H1 (cell line): ENCODE measurements at regions not wholly inside any gene's neighbourhood (a gene's known extent, or its start where the extent isn't known, plus 50 kb on each side); places are given as distances from the start of the nearest gene placed in this dataset.

Source experiments
- CTCF ChIA-PET: fragments of 300-600 bp; sonication (Branson Sonifier 250); formaldehyde crosslinking; loops from one replicate; lab custom pipeline; 2021; ENCODE audit not compliant: partially characterized antibody; lab: Charles Lee
- POLR2A ChIA-PET: fragments of 300-600 bp; sonication (Branson Sonifier 250); formaldehyde crosslinking; loops from one replicate; lab custom pipeline; 2021; ENCODE audit warnings: inconsistent platforms; ENCODE audit not compliant: partially characterized antibody; lab: Charles Lee
- DNase-seq, 2 experiments: peaks; one replicate each; pipeline versions ENCODE4 v3.0.0 to v3.0.0-alpha.2; 2010 to 2022; ENCODE audit warnings: low spot score in 2 of 2, low read depth in 1 of 2, mixed read lengths in 1 of 2
- FAIRE-seq: peaks from 2 replicates; lab custom pipeline; 2011; peaks lifted over from hg19 to GRCh38; lab: Jason Lieb, UNC
- H2AFZ ChIP-seq: 2 replicates; pipeline ENCODE4 v1.8.1; 2012; ENCODE audit warnings: low read length, inconsistent platforms
- H2AK5ac ChIP-seq: 2 replicates; pipeline ENCODE4 v1.6.1; 2013; ENCODE audit warnings: low read depth, low read length
- H2BK120ac ChIP-seq: replicated peaks from 2 replicates; pipeline ENCODE3; 2013; ENCODE audit warnings: low read depth, low read length, inconsistent platforms
- H2BK12ac ChIP-seq: 2 replicates; pipeline ENCODE4 v1.6.1; 2013; ENCODE audit warnings: low read depth, low read length
- H2BK15ac ChIP-seq: 2 replicates; pipeline ENCODE4 v1.6.1; 2013; ENCODE audit warnings: low read length
- H2BK20ac ChIP-seq: 2 replicates; pipeline ENCODE4 v1.6.1; 2013; ENCODE audit warnings: low read length
- H2BK5ac ChIP-seq: 2 replicates; pipeline ENCODE4 v1.6.1; 2013; ENCODE audit warnings: low read depth, low read length
- H3K14ac ChIP-seq: 2 replicates; pipeline ENCODE4 v1.6.1; 2013; ENCODE audit warnings: inconsistent platforms; ENCODE audit not compliant: insufficient read length
- H3K18ac ChIP-seq: 2 replicates; pipeline ENCODE4 v1.6.1; 2013; ENCODE audit warnings: low read length; ENCODE audit errors: extremely low read depth
- H3K23ac ChIP-seq: 2 replicates; pipeline ENCODE4 v1.6.1; 2013; ENCODE audit warnings: inconsistent platforms; ENCODE audit not compliant: insufficient read length
- H3K23me2 ChIP-seq: 2 replicates; pipeline ENCODE4 v1.6.1; 2013; ENCODE audit warnings: low read depth, low read length
- H3K27ac ChIP-seq: 2 replicates; pipeline ENCODE4 v1.6.1; 2011; ENCODE audit warnings: low read depth, low read length, inconsistent platforms
- H3K27me3 ChIP-seq, 4 experiments: replicated peaks in 1 of 4; 1 replicate in 1 of 4; 2 replicates in 3 of 4; pipeline versions ENCODE4 v1.6.1 to v1.8.1; 2011 to 2013; ENCODE audit warnings: low read length in 3 of 4, mild to moderate bottlenecking in 3 of 4, inconsistent platforms in 2 of 4, mixed read lengths in 2 of 4, moderate library complexity in 1 of 4; ENCODE audit not compliant: control insufficient read depth in 3 of 4, insufficient read depth in 3 of 4; ENCODE audit errors: extremely low read depth in 1 of 4
- H3K36me3 ChIP-seq, 4 experiments: 2 replicates each; pipeline versions ENCODE4 v1.6.1 to v1.8.1; 2011 to 2013; ENCODE audit warnings: mild to moderate bottlenecking in 4 of 4, low read length in 3 of 4, moderate library complexity in 2 of 4, control low read depth in 1 of 4, inconsistent platforms in 1 of 4; ENCODE audit not compliant: insufficient read depth in 4 of 4, control insufficient read depth in 2 of 4
- H3K4ac ChIP-seq: replicated peaks from 2 replicates; pipeline ENCODE3; 2013; ENCODE audit warnings: low read length, low read depth, mixed read lengths, inconsistent platforms; ENCODE audit not compliant: insufficient read length
- H3K4me1 ChIP-seq, 4 experiments: replicated peaks in 1 of 4; 1 replicate in 1 of 4; 2 replicates in 3 of 4; pipeline versions ENCODE4 v1.6.1 to v1.8.1; 2011 to 2013; ENCODE audit warnings: low read length in 3 of 4, inconsistent platforms in 2 of 4, mixed read lengths in 1 of 4; ENCODE audit not compliant: insufficient read depth in 4 of 4, control insufficient read depth in 3 of 4
- H3K4me2 ChIP-seq, 2 experiments: 2 replicates each; pipeline versions ENCODE4 v1.6.1 to v1.8.1; 2011 to 2013; ENCODE audit warnings: low read depth in 2 of 2, low read length in 2 of 2, control low read depth in 1 of 2, inconsistent platforms in 1 of 2, mild to moderate bottlenecking in 1 of 2; ENCODE audit not compliant: insufficient read depth in 1 of 2
- H3K4me3 ChIP-seq, 4 experiments: fragments of 200-600, 300-600 bp in 1 of 4; sonication (generic), shearing (Covaris generic), sonication (Bioruptor Twin) in 1 of 4; 2 replicates each; pipeline versions ENCODE4 v1.5.1 to v1.8.1; 2011 to 2016; ENCODE audit warnings: low read length in 4 of 4, low read depth in 3 of 4, control low read depth in 2 of 4, inconsistent platforms in 2 of 4, mild to moderate bottlenecking in 2 of 4, mixed read lengths in 1 of 4, moderate library complexity in 1 of 4; ENCODE audit not compliant: insufficient read depth in 2 of 4; ENCODE audit errors: extremely low read depth in 1 of 4
- H3K56ac ChIP-seq: replicated peaks from 2 replicates; pipeline ENCODE3; 2013; ENCODE audit warnings: low read depth, mild to moderate bottlenecking, mixed read lengths, low read length, inconsistent platforms; ENCODE audit not compliant: insufficient read length
- H3K79me1 ChIP-seq: 2 replicates; pipeline ENCODE4 v1.6.1; 2013; ENCODE audit warnings: low read depth, low read length, control low read depth
- H3K79me2 ChIP-seq, 2 experiments: 2 replicates each; pipeline versions ENCODE4 v1.6.1 to v1.8.1; 2012 to 2013; ENCODE audit warnings: low read length in 2 of 2, mild to moderate bottlenecking in 2 of 2, inconsistent platforms in 1 of 2; ENCODE audit not compliant: insufficient read depth in 2 of 2, control insufficient read depth in 1 of 2
- H3K9ac ChIP-seq, 4 experiments: replicated peaks in 1 of 4; 1 replicate in 1 of 4; 2 replicates in 3 of 4; pipeline versions ENCODE4 v1.6.1 to v1.8.1; 2011 to 2013; ENCODE audit warnings: low read depth in 3 of 4, low read length in 3 of 4, control low read depth in 2 of 4, mild to moderate bottlenecking in 2 of 4, moderate library complexity in 2 of 4, inconsistent platforms in 1 of 4; ENCODE audit errors: extremely low read depth in 1 of 4
- H3K9me3 ChIP-seq, 2 experiments: 2 replicates each; pipeline versions ENCODE4 v1.6.1 to v1.8.1; 2012 to 2013; ENCODE audit warnings: mild to moderate bottlenecking in 2 of 2, moderate library complexity in 2 of 2, control low read depth in 1 of 2, inconsistent platforms in 1 of 2, low read depth in 1 of 2, low read length in 1 of 2, mixed read lengths in 1 of 2; ENCODE audit not compliant: insufficient read depth in 2 of 2
- H4K20me1 ChIP-seq, 2 experiments: replicated peaks in 1 of 2; 2 replicates each; pipeline versions ENCODE3 to v1.8.1; 2011 to 2013; ENCODE audit warnings: inconsistent platforms in 2 of 2, low read length in 2 of 2, mild to moderate bottlenecking in 1 of 2; ENCODE audit not compliant: insufficient read depth in 2 of 2, control insufficient read depth in 1 of 2
- H4K5ac ChIP-seq: 2 replicates; pipeline ENCODE4 v1.6.1; 2013; ENCODE audit warnings: low read length, low read depth, mixed read lengths, inconsistent platforms; ENCODE audit not compliant: insufficient read length
- H4K8ac ChIP-seq: 2 replicates; pipeline ENCODE4 v1.8.0; 2013; ENCODE audit warnings: mild to moderate bottlenecking, moderate library complexity, low read length, inconsistent platforms; ENCODE audit not compliant: insufficient read depth; ENCODE audit errors: extremely low read depth
- H4K91ac ChIP-seq: replicated peaks from 2 replicates; pipeline ENCODE3; 2013; ENCODE audit warnings: low read length, mixed read lengths, inconsistent platforms; ENCODE audit not compliant: insufficient read length
- NANOG ChIP-seq: IDR thresholded peaks from 2 replicates; pipeline ENCODE4 v1.6.1; 2011; ENCODE audit warnings: low read length, low read depth, mild to moderate bottlenecking, inconsistent platforms; ENCODE audit not compliant: insufficient read depth, poor library complexity, severe bottlenecking
- WGBS, 2 experiments: shearing (Covaris generic) in 1 of 2; methylation state at CpG; one replicate each; pipeline versions ENCODE4 v1.1.6 to v1.1.7; 2013 to 2015; ENCODE audit warnings: low lambda C conversion rate in 2 of 2, mixed read lengths in 2 of 2, inconsistent platforms in 1 of 2, low coverage in 1 of 2, missing lambda C conversion rate in 1 of 2; ENCODE audit not compliant: insufficient replicate concordance in 2 of 2, insufficient coverage in 1 of 2, insufficient read length in 1 of 2; ENCODE audit errors: extremely low coverage in 1 of 2, missing lambda C conversion rate in 1 of 2; 5-methylcytosine and 5-hydroxymethylcytosine counted together

- Histone ChIP-seq H3K18ac (no peak overlapping the region), H2AK5ac (no peak overlapping the region), H2BK12ac (no peak overlapping the region), H3K14ac (no peak overlapping the region), H3K27ac (no peak overlapping the region), H3K4me1 (no peaks in the 10 kb centered on the region), H3K79me1 (no peaks in the 10 kb centered on the region), H2BK20ac (no peak overlapping the region), H3K4ac (no peak overlapping the region), H4K91ac (no peak overlapping the region), H2BK120ac (no peak overlapping the region), H3K9ac (no peak overlapping the region), H3K4me3 (no peak overlapping the region), H4K8ac (no peak overlapping the region), H4K5ac (no peak overlapping the region), H3K4me2 (no peak overlapping the region), H3K27me3 (peaks cover 0 to 1% (median 0%) of the 10 kb centered on the region in 4 experiments; a peak in 1 of 7 replicates), H3K79me2 (no peaks in the 10 kb centered on the region), H3K23me2 (no peaks in the 10 kb centered on the region), H2BK5ac (no peak overlapping the region), H3K9me3 (no peaks in the 10 kb centered on the region), H3K56ac (no peak overlapping the region), H2BK15ac (no peak overlapping the region), H2AFZ (peak overlapping the region; percentile 63; the same call in 1 of the 2 replicates), H3K36me3 (no peaks in the 10 kb centered on the region), H4K20me1 (no peaks in the 10 kb centered on the region), H3K23ac (no peak overlapping the region)
- no peak for TF ChIP-seq NANOG
- FAIRE-seq (no peak), DNase-seq (no peak)
- CTCF ChIA-PET = interaction anchor here (0.6 kb wide), 1 partner anchor 1496 kb away, joined by 3 read pairs; no protein-coding TSS in a partner anchor
- 88% methylated on average over 6 of the region's 6 CpGs; no CpG with 5 or more reads in 1 of the 2 experiments for WGBS, 2 experiments
- POLR2A ChIA-PET = no interaction called here
Observed at GRCh38 chr5:126210955-126211354, 212.3 kb upstream of the GRAMD2B start.
